LoVo (cell line): ENCODE measurements at regions not wholly inside any gene's neighbourhood (a gene's known extent, or its start where the extent isn't known, plus 50 kb on each side); places are given as distances from the start of the nearest gene placed in this dataset.

Experiments
- DNase-seq: peaks from one replicate; pipeline ENCODE4 v3.0.0-alpha.2; 2016; ENCODE audit warnings: low spot score

DNA sequence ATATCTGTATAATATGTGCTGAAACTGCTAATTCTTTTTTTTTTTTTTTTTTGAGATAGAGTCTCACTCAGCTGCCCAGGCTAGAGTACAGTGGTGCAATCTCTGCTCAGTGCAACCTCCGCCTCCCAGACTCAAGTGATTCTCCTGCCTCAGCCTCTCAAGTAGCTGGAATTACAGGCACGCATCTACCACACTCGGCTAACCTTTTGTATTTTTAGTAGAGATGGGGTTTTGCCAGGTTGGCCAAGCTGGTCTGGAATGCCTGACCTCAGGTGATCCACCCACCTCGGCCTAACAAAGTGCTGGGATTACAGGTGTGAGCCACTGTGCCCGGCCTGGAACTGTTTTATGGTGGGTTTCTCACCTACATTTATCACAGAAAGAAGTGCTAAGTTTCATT is 307.8 kb upstream of the STT3B start:
- no peak for DNase-seq

GRCh38 chr3:31225923-31226322 is 306.8 kb upstream of the STT3B start:
- no peak for DNase-seq

GRCh38 chr3:31226346-31226745 is 306.4 kb upstream of the STT3B start:
- no peak for DNase-seq

GRCh38 chr3:31227131-31227562 is 305.6 kb upstream of the STT3B start:
- DNase-seq, result peak; percentile 26

DNA sequence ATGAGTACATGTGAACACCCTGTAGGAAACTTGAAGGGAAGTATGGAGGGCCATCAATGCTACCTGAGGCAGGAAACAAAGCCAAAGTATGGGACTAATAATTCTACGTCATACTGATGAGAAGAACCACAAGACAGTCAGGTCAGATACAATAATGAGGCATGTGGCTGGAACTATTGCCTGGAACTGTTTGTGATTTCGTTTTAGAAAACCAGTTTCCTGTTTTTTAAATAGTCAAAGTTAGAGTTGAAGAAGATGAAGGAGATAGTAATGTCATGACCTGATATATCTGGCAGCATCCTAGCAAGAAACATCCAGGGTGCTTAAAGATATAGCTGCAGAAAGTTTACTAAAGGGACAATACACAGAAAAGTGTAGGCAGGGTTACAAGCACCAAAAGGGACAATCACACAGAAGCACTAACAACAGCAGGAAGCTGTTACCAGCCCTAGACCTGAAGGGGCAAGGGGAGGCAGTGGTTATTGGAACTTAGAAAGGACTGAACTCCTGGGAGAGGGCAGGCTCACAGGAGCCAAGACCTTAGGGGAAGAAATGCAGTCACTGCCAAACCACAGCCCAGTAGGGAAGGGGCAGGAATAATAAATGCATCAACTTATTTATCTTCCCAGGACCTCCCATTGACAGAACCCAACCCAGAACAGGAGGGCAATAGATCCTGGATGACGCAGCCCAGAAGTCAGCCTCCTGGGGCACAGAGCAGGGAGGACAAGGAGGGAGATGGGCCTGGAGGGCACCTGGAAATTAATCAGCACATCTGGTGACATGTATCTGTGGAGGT is 302.1 kb upstream of the STT3B start:
- no peak for DNase-seq

- no peak for DNase-seq
Measured at GRCh38 chr3:31232055-31233025, 300.4 kb upstream of the STT3B start.

- no peak for DNase-seq
Measured at GRCh38 chr3:31234145-31234544, 298.6 kb upstream of the STT3B start.

- no peak for DNase-seq
Measured at GRCh38 chr3:31235062-31235700, 297.5 kb upstream of the STT3B start.

DNA sequence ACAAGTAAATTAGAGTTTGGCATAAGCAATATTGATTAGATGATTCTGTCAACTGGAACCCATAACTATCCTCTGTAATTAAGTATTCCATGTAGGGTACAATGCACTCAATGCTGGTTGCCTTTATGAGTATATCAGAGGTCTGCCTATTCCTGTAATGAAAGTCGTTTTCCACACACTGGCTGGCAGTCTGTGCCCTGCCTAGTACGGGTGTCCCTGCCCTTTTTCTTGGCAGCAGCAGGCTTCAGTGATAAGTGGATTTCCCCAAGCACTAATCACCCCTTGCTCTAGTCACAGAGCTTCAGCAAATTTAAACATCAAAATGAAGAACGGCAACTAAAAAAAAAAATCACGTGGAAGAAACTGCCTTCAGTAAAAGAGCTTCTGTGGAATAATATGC is 294.8 kb upstream of the STT3B start:
- DNase-seq, result no peak

GRCh38 chr3:31240013-31240412 is 292.7 kb upstream of the STT3B start:
- DNase-seq, result no peak

DNA sequence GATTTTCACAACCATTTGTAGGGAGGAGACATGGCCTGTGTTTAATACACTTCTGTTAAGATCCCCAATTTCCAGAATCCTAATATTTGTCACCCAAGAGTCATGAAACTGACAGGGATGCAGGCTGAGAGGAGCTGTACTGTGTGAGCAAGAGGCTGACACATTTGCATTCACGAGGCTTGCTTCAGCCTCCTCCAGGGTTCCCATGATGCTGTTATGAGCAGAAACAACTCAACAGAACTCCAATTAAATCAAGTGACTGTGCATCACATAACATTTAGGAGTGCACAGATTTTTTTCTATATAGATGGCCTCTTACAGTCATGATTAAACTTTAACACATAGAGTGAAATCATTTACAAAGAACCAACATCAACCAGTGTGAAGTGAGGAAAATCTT is 292.3 kb upstream of the STT3B start:
- DNase-seq, result no peak

- no peak for DNase-seq
Measured at GRCh38 chr3:31240874-31241273, 291.9 kb upstream of the STT3B start.

- DNase-seq, result no peak
Measured at GRCh38 chr3:31241533-31241932, 291.2 kb upstream of the STT3B start.

- no peak for DNase-seq
Measured at GRCh38 chr3:31242026-31242960, 290.4 kb upstream of the STT3B start.

GRCh38 chr3:31244929-31245817 is 287.6 kb upstream of the STT3B start:
- no peak for DNase-seq

DNA sequence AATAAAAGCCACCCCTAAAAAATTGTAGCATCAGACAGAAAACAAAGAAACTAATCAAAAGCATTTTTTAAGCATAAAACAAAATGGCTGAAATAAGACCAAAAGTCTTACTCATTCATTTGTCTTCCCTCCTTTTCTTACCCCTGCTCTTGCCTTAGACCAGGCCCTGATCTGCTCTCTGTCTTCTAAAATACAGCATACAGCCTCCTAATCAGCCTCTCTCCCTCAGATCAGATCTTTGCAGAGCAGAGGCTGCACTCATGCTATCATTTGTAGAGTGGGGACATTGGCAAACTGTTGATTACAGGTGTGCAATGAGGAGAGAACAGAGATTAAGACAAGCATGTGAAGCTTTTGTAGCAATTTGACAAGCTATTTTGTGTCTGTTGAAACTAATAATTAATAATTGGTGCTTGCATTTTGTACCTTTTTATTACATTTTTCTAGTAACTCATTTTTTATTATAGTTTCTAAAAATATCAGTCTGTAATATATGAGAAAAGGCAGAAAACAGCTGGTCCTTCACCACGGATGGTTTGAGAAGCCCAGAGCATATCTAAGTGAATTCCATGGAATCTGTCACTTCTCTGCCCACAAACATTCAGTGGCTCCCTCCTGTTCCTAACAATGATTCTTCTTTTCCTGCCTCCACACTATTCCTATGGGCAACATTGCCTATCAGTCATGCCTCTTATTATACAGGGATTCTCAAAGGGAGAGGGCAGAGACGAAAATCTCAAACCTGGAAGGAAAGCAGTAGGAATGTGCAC is 286.2 kb upstream of the STT3B start:
- no peak for DNase-seq

- no peak for DNase-seq
Measured at GRCh38 chr3:31247063-31247447, 285.7 kb upstream of the STT3B start.

GRCh38 chr3:31247850-31248562 is 284.7 kb upstream of the STT3B start:
- no peak for DNase-seq

DNA sequence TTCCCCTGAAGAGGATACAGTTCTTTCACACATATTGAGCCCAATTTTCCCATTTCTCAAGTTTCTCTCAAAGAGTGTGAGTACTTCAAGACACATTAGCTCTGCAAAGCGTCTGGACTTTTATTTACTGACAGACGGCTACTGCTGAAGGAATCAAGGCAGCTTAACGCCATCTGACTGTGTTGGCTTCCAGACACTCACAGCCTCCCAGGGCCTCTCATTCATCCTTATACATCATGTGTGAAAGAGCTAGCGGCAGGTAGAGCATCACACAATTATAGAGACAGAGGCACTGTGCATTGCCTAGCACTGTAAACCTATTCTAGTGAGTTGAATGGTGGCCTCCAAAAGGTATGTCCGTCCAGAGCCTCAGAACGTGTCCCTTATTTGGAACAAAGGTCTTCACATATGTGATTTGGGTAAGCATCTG is 284.1 kb upstream of the STT3B start:
- no peak for DNase-seq
